H9 (cell line): ENCODE measurements at regions not wholly inside any gene's neighbourhood (a gene's known extent, or its start where the extent isn't known, plus 50 kb on each side); places are given as distances from the start of the nearest gene placed in this dataset.

Source experiments
- DNase-seq: peaks from one replicate; pipeline ENCODE4 v3.0.0-alpha.2; 2017
- H2AFZ ChIP-seq: one replicate; pipeline ENCODE4 v1.6.1; 2013; ENCODE audit warnings: mild to moderate bottlenecking, low read length, control low read depth, moderate library complexity
- H2AK5ac ChIP-seq: 2 replicates; pipeline ENCODE4 v1.6.1; 2013; ENCODE audit warnings: low read length, control low read depth, mixed read lengths; ENCODE audit not compliant: insufficient read length
- H2BK120ac ChIP-seq: one replicate; pipeline ENCODE4 v1.6.1; 2013; ENCODE audit warnings: low read depth, mild to moderate bottlenecking, low read length, control low read depth, inconsistent platforms; ENCODE audit not compliant: poor library complexity, severe bottlenecking
- H2BK12ac ChIP-seq: 2 replicates; pipeline ENCODE4 v1.6.1; 2013; ENCODE audit warnings: low read length, control low read depth, mixed read lengths, low read depth; ENCODE audit not compliant: insufficient read length
- H2BK15ac ChIP-seq: 2 replicates; pipeline ENCODE4 v1.6.1; 2013; ENCODE audit warnings: low read depth, low read length, control low read depth
- H2BK20ac ChIP-seq: one replicate; pipeline ENCODE4 v1.6.1; 2013; ENCODE audit warnings: low read depth, mild to moderate bottlenecking, low read length, control low read depth, inconsistent platforms; ENCODE audit not compliant: poor library complexity, severe bottlenecking
- H2BK5ac ChIP-seq: 2 replicates; pipeline ENCODE4 v1.6.1; 2013; ENCODE audit warnings: low read length, control low read depth, mixed read lengths; ENCODE audit not compliant: insufficient read length
- H3K14ac ChIP-seq: 2 replicates; pipeline ENCODE4 v1.6.1; 2013; ENCODE audit warnings: low read length, control low read depth; ENCODE audit not compliant: insufficient read depth
- H3K18ac ChIP-seq: 2 replicates; pipeline ENCODE4 v1.6.1; 2013; ENCODE audit warnings: low read depth, mild to moderate bottlenecking, mixed read lengths, low read length, control low read depth; ENCODE audit not compliant: insufficient read length
- H3K23ac ChIP-seq: 2 replicates; pipeline ENCODE4 v1.6.1; 2013; ENCODE audit warnings: low read length, control low read depth, mixed read lengths, low read depth; ENCODE audit not compliant: insufficient read length
- H3K23me2 ChIP-seq: 2 replicates; pipeline ENCODE4 v1.6.1; 2013; ENCODE audit warnings: low read depth, mild to moderate bottlenecking, mixed read lengths, low read length, control low read depth; ENCODE audit not compliant: insufficient read length, poor library complexity, severe bottlenecking
- H3K27ac ChIP-seq: 2 replicates; pipeline ENCODE4 v1.5.1; 2013; ENCODE audit warnings: low read length, control low read depth, mixed read lengths, low read depth; ENCODE audit not compliant: insufficient read length
- H3K27me3 ChIP-seq: 2 replicates; pipeline ENCODE4 v1.6.1; 2013; ENCODE audit warnings: low read length, control low read depth, inconsistent platforms; ENCODE audit not compliant: insufficient read depth
- H3K4ac ChIP-seq: 2 replicates; pipeline ENCODE4 v1.6.1; 2013; ENCODE audit warnings: low read depth, mild to moderate bottlenecking, control low read depth, inconsistent platforms, low read length, moderate library complexity
- H3K4me1 ChIP-seq: 2 replicates; pipeline ENCODE4 v1.6.1; 2013; ENCODE audit warnings: low read length, control low read depth, inconsistent platforms; ENCODE audit not compliant: insufficient read depth
- H3K4me2 ChIP-seq: 2 replicates; pipeline ENCODE4 v1.6.1; 2013; ENCODE audit warnings: low read length, control low read depth, mixed read lengths; ENCODE audit not compliant: insufficient read length, insufficient read depth
- H3K56ac ChIP-seq: 2 replicates; pipeline ENCODE4 v1.6.1; 2013; ENCODE audit warnings: low read depth, mild to moderate bottlenecking, mixed read lengths, low read length, control low read depth; ENCODE audit not compliant: insufficient read length
- H3K79me1 ChIP-seq: 2 replicates; pipeline ENCODE4 v1.6.1; 2013; ENCODE audit warnings: low read depth, mild to moderate bottlenecking, moderate library complexity, low read length, control low read depth, inconsistent platforms; ENCODE audit not compliant: insufficient read depth, poor library complexity, severe bottlenecking
- H3K79me2 ChIP-seq: 2 replicates; pipeline ENCODE4 v1.6.1; 2013; ENCODE audit warnings: low read length, control low read depth, inconsistent platforms; ENCODE audit not compliant: insufficient read depth
- H3K9ac ChIP-seq: 2 replicates; pipeline ENCODE4 v1.6.1; 2013; ENCODE audit warnings: low read length, control low read depth, mixed read lengths; ENCODE audit not compliant: insufficient read length; ENCODE audit errors: extremely low read depth
- H3K9me3 ChIP-seq: one replicate; pipeline ENCODE4 v1.6.1; 2013; ENCODE audit warnings: low read depth, low read length, inconsistent platforms; ENCODE audit not compliant: control insufficient read depth
- H3T11ph ChIP-seq: one replicate; pipeline ENCODE4 v1.6.1; 2013; ENCODE audit warnings: mild to moderate bottlenecking, low read length, control low read depth, inconsistent platforms
- H4K20me1 ChIP-seq: one replicate; pipeline ENCODE4 v1.6.1; 2013; ENCODE audit not compliant: control insufficient read depth, insufficient read length, insufficient read depth
- H4K5ac ChIP-seq: 2 replicates; pipeline ENCODE4 v1.6.1; 2013; ENCODE audit warnings: low read depth, mild to moderate bottlenecking, mixed read lengths, low read length, control low read depth; ENCODE audit not compliant: insufficient read length
- H4K8ac ChIP-seq: replicated peaks from 2 replicates; pipeline ENCODE4 v1.6.1; 2013; ENCODE audit warnings: low read length, control low read depth, mixed read lengths, low read depth; ENCODE audit not compliant: insufficient read length
- H4K91ac ChIP-seq: 2 replicates; pipeline ENCODE4 v1.6.1; 2013; ENCODE audit warnings: low read depth, mild to moderate bottlenecking, moderate library complexity, mixed read lengths, low read length, control low read depth; ENCODE audit not compliant: insufficient read length
- H3K27ac Mint-ChIP-seq, 3 experiments: 2 replicates in 2 of 3; 3 replicates in 1 of 3; pipeline ENCODE4 v1.8.0; 2020 to 2021; ENCODE audit warnings: mixed read lengths in 3 of 3, mild to moderate bottlenecking in 1 of 3, moderate library complexity in 1 of 3
- H3K27me3 Mint-ChIP-seq: 2 replicates; pipeline ENCODE4 v1.8.0; 2021; ENCODE audit warnings: low read depth, mild to moderate bottlenecking, moderate library complexity, mixed read lengths
- H3K36me3 Mint-ChIP-seq, 3 experiments: 2 replicates in 2 of 3; 3 replicates in 1 of 3; pipeline ENCODE4 v1.8.0; 2020 to 2021; ENCODE audit warnings: low read depth in 3 of 3, mixed read lengths in 3 of 3; ENCODE audit not compliant: insufficient read depth in 1 of 3
- H3K4me1 Mint-ChIP-seq, 2 experiments: 2 replicates each; pipeline ENCODE4 v1.8.0; 2020; ENCODE audit warnings: mixed read lengths in 2 of 2
- H3K4me3 Mint-ChIP-seq, 2 experiments: 2 replicates in 1 of 2; 3 replicates in 1 of 2; pipeline ENCODE4 v1.8.0; 2020 to 2021; ENCODE audit warnings: mild to moderate bottlenecking in 2 of 2, mixed read lengths in 2 of 2, moderate library complexity in 1 of 2
- H3K9me3 Mint-ChIP-seq, 2 experiments: 2 replicates in 1 of 2; 3 replicates in 1 of 2; pipeline ENCODE4 v1.8.0; 2020; ENCODE audit warnings: mild to moderate bottlenecking in 2 of 2, mixed read lengths in 2 of 2, moderate library complexity in 1 of 2
- CTCF ChIP-seq: fragments of 200-600 bp; sonication (generic); conservative IDR thresholded peaks from 3 replicates; pipeline ENCODE4 v1.8.0; 2021; ENCODE audit warnings: antibody characterized with exemption, mild to moderate bottlenecking
- WGBS: extraction: QIAGEN DNeasy Blood & Tissue Kit; methylation state at CpG from one replicate; pipeline ENCODE4 v1.1.7; 2013; ENCODE audit warnings: missing lambda C conversion rate, low lambda C conversion rate, mixed read lengths; ENCODE audit not compliant: insufficient read length; ENCODE audit errors: extremely low coverage; 5-methylcytosine and 5-hydroxymethylcytosine counted together

- H2AFZ ChIP-seq = no peak overlapping the region
- H4K8ac ChIP-seq = no peak overlapping the region
- no CpG with 5 or more reads among the region's 20 CpGs for WGBS
- H2BK5ac ChIP-seq = no peak overlapping the region
- no peak for TF ChIP-seq CTCF
- H3K18ac ChIP-seq = no peak overlapping the region
- peaks cover 55% of the 10 kb centered on the region for H3K27me3 Mint-ChIP-seq
- no peak overlapping the region for H2BK12ac ChIP-seq
- no peak overlapping the region for H3T11ph ChIP-seq
- H3K9me3 ChIP-seq = no peaks in the 10 kb centered on the region
- H3K79me2 ChIP-seq = no peaks in the 10 kb centered on the region
- no peak overlapping the region for H3K23ac ChIP-seq
- H3K4me2 ChIP-seq = no peak overlapping the region
- H3K4me3 Mint-ChIP-seq = no peak overlapping the region
- H4K5ac ChIP-seq = no peak overlapping the region
- peaks cover 8 to 16% (median 11%) of the 10 kb centered on the region in 3 experiments for H3K36me3 Mint-ChIP-seq
- no peak overlapping the region for H2BK120ac ChIP-seq
- H3K4me1 ChIP-seq = no peaks in the 10 kb centered on the region
- H3K4ac ChIP-seq = no peak overlapping the region
- H3K27ac ChIP-seq = no peak overlapping the region
- no peaks in the 10 kb centered on the region for H4K20me1 ChIP-seq
- H3K4me1 Mint-ChIP-seq = peaks cover 0 to 8% of the 10 kb centered on the region in 2 experiments; a peak in 2 of 4 replicates
- no peaks in the 10 kb centered on the region for H3K79me1 ChIP-seq
- no peak overlapping the region for H4K91ac ChIP-seq
- no peak overlapping the region for H3K27ac Mint-ChIP-seq
- peaks cover 22 to 31% of the 10 kb centered on the region in 2 experiments for H3K9me3 Mint-ChIP-seq
- DNase-seq = no peak
- no peak overlapping the region for H2BK20ac ChIP-seq
- no peak overlapping the region for H3K9ac ChIP-seq
- no peak overlapping the region for H3K56ac ChIP-seq
- H3K23me2 ChIP-seq = peaks cover 5% of the 10 kb centered on the region
- no peak overlapping the region for H2BK15ac ChIP-seq
- peaks cover 1% of the 10 kb centered on the region; the same call in 1 of the 2 replicates for H3K27me3 ChIP-seq
- no peak overlapping the region for H3K14ac ChIP-seq
- no peak overlapping the region for H2AK5ac ChIP-seq
Observed at GRCh38 chr17:77526259-77526711, 385.5 kb downstream of the SEC14L1 start.
